ENCODE measurements at regions not wholly inside any gene's neighbourhood (a gene's known extent, or its start where the extent isn't known, plus 50 kb on each side); places are given as distances from the start of the nearest gene placed in this dataset.

DNA sequence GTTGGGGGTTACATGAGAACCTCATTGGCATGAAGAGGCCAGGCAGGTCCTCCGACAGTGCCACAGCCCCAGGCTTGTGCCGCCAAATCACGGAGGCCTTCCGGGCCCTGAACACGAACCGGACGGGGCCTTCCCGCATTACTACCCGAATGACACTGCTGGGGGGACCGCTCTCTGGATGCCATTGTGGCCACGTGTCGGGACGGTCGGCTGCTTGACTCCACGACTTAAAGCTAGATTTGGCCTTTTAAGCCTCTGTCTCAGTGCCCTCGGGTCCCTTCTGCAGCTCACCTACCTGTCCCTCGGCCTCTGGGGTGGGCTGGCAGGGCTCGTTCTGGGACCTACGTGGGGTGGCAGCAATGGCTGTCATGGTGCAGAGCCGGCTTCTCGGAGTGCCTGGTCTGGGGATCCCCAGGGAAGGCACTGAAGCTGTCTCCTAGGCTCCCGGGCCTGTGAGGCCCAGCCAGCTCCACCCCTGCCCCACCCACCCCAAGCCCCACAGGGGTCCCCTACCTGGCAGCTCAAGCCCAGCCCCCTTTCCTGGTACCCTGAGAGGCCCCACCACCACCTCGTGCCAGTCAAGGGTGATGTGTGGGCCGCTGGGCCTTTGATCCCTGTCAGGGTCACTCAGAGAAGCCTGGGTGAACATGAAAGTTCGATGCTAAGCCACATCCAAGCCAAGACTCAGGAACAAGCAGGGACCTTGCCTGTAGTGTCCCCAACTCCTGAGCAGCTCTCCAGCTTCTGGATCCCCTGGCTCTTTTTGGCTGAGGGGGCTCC lies 245.8 kb upstream of the SGCG start:
- ATAC-seq (ENCODE audit: low read depth) (no peak), DNase-seq (no peak)
- Histone ChIP-seq H3K27me3 (ENCODE audit: control insufficient read depth, insufficient read depth, low read length) (no peaks in the 10 kb centered on the region), H3K14ac (replicated peaks; ENCODE audit: low read depth, low read length) (no peak overlapping the region), H3K4me1 (ENCODE audit: control insufficient read depth, insufficient read depth, low read length) (no peaks in the 10 kb centered on the region), H3K4me3 (ENCODE audit: insufficient read depth, low read depth, low read length) (no peak overlapping the region), H4K20me1 (ENCODE audit: insufficient read depth, low read length) (no peaks in the 10 kb centered on the region; the same call in 1 of the 2 replicates), H3K9me3 (ENCODE audit: control insufficient read depth, insufficient read depth, low read length) (no peaks in the 10 kb centered on the region; the same call in 1 of the 2 replicates), H4K8ac (ENCODE audit: low read depth in 2 of 2, low read length in 2 of 2) (no peak overlapping the region), H3K79me1 (ENCODE audit: low read depth in 1 of 2, low read length in 2 of 2) (no peaks in the 10 kb centered on the region), H2AFZ (replicated peaks; ENCODE audit: low read length, poor library complexity) (no peak overlapping the region), H3K18ac (ENCODE audit: low read depth, low read length) (no peak overlapping the region), H4K5ac (ENCODE audit: low read depth, low read length) (no peak overlapping the region), H3K4me2 (ENCODE audit: low read depth, low read length) (no peak overlapping the region), H3K56ac (ENCODE audit: extremely low read depth, insufficient read depth, low read length) (no peak overlapping the region), H3K23ac (ENCODE audit: low read depth, low read length) (no peak overlapping the region), H3K27ac (ENCODE audit: insufficient read depth, low read length) (no peak overlapping the region), H3K36me3 (ENCODE audit: control insufficient read depth, insufficient read depth, low read length) (no peaks in the 10 kb centered on the region), H3K9me1 (ENCODE audit: insufficient read depth, low read length) (no peaks in the 10 kb centered on the region), H3K4ac (ENCODE audit: low read depth, low read length) (no peak overlapping the region), H3K9ac (ENCODE audit: low read depth, low read length) (no peak overlapping the region), H4K91ac (ENCODE audit: insufficient read depth, low read depth, low read length) (no peak overlapping the region), H2BK15ac (ENCODE audit: low read depth, low read length) (no peak overlapping the region), H2BK120ac (ENCODE audit: low read depth, low read length) (no peak overlapping the region), H2BK20ac (ENCODE audit: low read depth, low read length) (no peak overlapping the region), H2BK5ac (ENCODE audit: low read depth, low read length, poor library complexity, severe bottlenecking) (no peak overlapping the region), H2AK9ac (replicated peaks; ENCODE audit: low read depth, low read length, poor library complexity) (no peak overlapping the region), H2AK5ac (ENCODE audit: low read depth, low read length) (no peak overlapping the region)
- no TSS peak for BruUV-seq (replicated peaks)
- ChIA-PET POLR2A (ENCODE audit: unreplicated experiment) (no interaction called here), CTCF (no interaction called here)
- 89% methylated on average over 14 of the region's 25 CpGs; no CpG with 5 or more reads in 1 of the 2 experiments for WGBS, 2 experiments (ENCODE audit: extremely low coverage in 2 of 2, insufficient read length in 1 of 2)
- intact Hi-C loops (cut with micrococcal nuclease) (no loop called here), dilution Hi-C loops (cut with HindIII; ENCODE audit: low sequenced_read_pairs, unreplicated experiment) (no loop called here), in situ Hi-C loops (cut with MboI; ENCODE audit: low sequenced_read_pairs) (no loop called here)
- TF ChIP-seq MXI1 (IDR thresholded peaks at IDR 0.05; ENCODE audit: borderline replicate concordance, low read depth, low read length) (no peak), MAFK (IDR thresholded peaks at IDR 0.05; ENCODE audit: low read depth, low read length) (no peak), CEBPB (IDR thresholded peaks at IDR 0.05; ENCODE audit: low read depth, low read length) (no peak), BHLHE40 (IDR thresholded peaks at IDR 0.05; ENCODE audit: low read depth, low read length) (no peak)
